HAP-1 (cell line): ENCODE measurements at regions not wholly inside any gene's neighbourhood (a gene's known extent, or its start where the extent isn't known, plus 50 kb on each side); places are given as distances from the start of the nearest gene placed in this dataset.

ENCODE experiments used
- DNase-seq, 2 experiments: peaks; one replicate each; pipeline ENCODE4 v3.0.0-alpha.2; 2016 to 2020; ENCODE audit warnings: low spot score in 2 of 2
- H3K27me3 ChIP-seq: fragments of 250-450 bp; sonication (Bioruptor Pico); 2 replicates; pipeline ENCODE4 v1.5.1; 2020; ENCODE audit warnings: low read depth, mild to moderate bottlenecking, moderate library complexity
- H3K36me3 ChIP-seq: fragments of 250-450 bp; sonication (Bioruptor Pico); replicated peaks from 2 replicates; pipeline ENCODE4 v1.5.1; 2020; ENCODE audit warnings: mild to moderate bottlenecking
- H3K4me1 ChIP-seq: fragments of 250-450 bp; sonication (Bioruptor Pico); 2 replicates; pipeline ENCODE4 v1.5.1; 2020; ENCODE audit warnings: mild to moderate bottlenecking
- H3K4me3 ChIP-seq: fragments of 250-450 bp; sonication (Bioruptor Pico); 2 replicates; pipeline ENCODE4 v1.5.1; 2020; ENCODE audit warnings: mild to moderate bottlenecking, moderate library complexity
- H3K9me3 ChIP-seq: fragments of 250-450 bp; sonication (Bioruptor Pico); 2 replicates; pipeline ENCODE4 v1.5.1; 2020; ENCODE audit warnings: mild to moderate bottlenecking, moderate library complexity
- in situ Hi-C: fragments of 300-500 bp; cut with MboI; formaldehyde crosslinking; loops from 3 replicates; pipeline ENCODE4 v1.14.3; 2020; ENCODE audit warnings: low sequenced_read_pairs, inconsistent platforms, mixed read lengths

DNA sequence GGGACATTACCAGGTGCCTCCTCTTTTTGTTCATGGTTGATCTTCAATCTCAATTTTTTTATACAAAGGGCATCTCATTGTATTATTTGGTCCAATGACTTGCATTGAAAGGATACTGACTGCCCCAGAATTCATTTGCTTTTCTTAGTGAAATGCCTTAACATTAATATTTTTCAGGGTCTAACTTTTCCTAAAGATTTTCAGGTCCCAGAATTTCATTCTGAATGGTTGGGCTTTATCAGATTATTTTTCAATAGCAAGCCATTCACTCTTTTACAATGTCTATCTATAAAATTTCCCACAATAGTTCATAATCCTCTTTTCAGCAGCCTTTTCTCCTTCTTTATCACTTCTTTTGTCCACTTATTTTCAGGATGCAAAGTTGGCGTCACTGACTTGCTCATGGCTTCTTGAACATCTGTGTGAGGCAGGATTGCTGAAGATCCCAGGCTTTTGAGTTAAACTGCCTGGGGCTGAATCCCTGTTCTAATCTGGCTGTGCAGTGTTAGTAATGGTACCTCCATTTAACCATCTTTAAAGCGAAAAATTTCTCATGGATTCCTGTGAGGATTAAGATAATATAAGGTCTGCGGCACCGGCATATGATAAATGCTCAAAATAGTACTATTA lies 131.7 kb upstream of the HDAC9 start:
- H3K4me1 ChIP-seq: peaks cover 84% of the 10 kb centered on the region
- peak; percentile 93 to 100 for DNase-seq
- in situ Hi-C loops: no loop called here
- no peaks in the 10 kb centered on the region for H3K27me3 ChIP-seq
- H3K36me3 ChIP-seq: no peaks in the 10 kb centered on the region
- no peaks in the 10 kb centered on the region for H3K9me3 ChIP-seq
- H3K4me3 ChIP-seq: no peak overlapping the region

DNA sequence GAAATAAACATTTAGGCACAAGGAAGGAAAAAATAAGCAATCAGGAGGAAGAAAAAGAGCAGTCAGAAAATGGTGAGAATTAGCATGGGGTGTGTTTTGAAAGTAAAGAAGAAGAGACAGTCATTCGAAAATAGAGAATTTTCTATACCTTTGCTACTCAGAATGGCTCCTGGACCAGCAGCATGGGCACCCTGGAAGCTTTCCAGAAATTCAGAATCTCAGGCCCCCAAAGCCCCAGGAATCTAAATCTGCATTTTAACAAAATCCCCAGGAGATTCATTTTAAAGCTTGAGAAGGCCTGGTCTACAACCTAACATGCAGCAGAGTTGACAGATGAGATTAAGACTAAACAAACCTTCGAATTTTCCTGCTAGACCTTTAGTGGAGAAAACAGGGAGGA lies 131.2 kb upstream of the HDAC9 start:
- peaks cover 87% of the 10 kb centered on the region for H3K4me1 ChIP-seq
- DNase-seq: peak; percentile 80 to 93
- H3K36me3 ChIP-seq: no peaks in the 10 kb centered on the region
- no peaks in the 10 kb centered on the region for H3K9me3 ChIP-seq
- no peak overlapping the region for H3K4me3 ChIP-seq
- in situ Hi-C loops: no loop called here
- H3K27me3 ChIP-seq: no peaks in the 10 kb centered on the region

DNA sequence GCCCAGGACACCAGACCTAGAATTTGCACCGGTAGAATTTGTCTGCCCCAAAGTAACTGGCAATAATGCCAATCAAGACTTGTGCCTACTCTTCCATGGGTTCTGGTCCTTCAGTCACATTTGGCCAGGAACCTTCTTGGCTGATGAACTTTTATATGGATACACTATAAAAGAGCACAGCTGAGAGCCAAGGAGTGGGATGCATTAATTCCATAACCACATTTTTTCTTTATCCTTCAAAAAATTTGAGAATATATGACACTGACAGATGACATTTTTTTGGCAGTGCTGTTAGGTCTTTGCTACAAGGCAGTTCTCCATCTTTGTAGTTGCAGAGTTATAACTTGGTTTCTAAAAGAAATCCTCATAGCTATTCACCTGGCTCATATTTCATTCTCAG lies 129.2 kb upstream of the HDAC9 start:
- Histone ChIP-seq H3K9me3 (no peaks in the 10 kb centered on the region), H3K4me3 (no peak overlapping the region), H3K4me1 (peaks cover 85% of the 10 kb centered on the region), H3K27me3 (no peaks in the 10 kb centered on the region), H3K36me3 (no peaks in the 10 kb centered on the region)
- in situ Hi-C loops: no loop called here
- DNase-seq: no peak

DNA sequence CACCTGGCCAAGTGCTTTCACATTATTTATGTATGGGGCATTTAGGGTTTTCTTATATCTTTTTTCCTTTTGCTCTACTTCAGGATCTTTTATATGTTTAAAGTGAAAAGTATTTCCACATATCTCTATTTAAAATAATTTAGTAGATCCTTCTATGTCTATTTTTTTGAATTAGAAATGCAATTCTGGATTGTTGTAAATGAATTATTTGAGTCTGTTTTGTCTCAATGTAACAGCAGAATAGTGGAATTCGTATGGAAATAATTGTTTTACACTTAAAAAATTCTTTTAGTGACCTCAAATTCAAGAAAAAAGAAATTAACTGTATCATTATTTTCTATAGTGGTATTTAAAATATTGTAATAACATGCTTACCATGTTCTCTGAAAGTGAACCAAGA lies 126.5 kb upstream of the HDAC9 start:
- Histone ChIP-seq H3K27me3 (no peaks in the 10 kb centered on the region), H3K9me3 (no peaks in the 10 kb centered on the region), H3K4me3 (no peak overlapping the region), H3K36me3 (no peaks in the 10 kb centered on the region), H3K4me1 (peaks cover 74% of the 10 kb centered on the region)
- DNase-seq: no peak
- in situ Hi-C loops: no loop called here

DNA sequence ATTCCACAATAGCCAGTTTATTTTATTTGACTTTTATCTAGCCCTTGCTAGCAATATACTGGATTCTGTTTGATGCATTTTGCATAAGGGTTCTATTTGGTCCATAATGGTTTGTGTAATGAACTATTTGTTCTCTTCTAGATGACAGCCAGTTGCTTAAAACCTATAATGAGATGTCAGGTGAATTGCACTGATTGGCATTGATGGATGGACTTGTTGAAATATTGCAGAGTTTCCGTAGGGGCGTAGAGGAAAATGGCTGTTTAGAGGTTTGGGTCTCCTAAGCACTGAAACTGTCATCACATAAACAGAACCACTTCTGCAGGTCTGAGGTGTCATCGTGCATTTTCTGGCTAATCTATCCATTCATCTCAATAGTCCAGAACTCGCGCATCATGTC lies 124.9 kb upstream of the HDAC9 start:
- in situ Hi-C loops: no loop called here
- no peak overlapping the region for H3K4me3 ChIP-seq
- no peak for DNase-seq

DNA sequence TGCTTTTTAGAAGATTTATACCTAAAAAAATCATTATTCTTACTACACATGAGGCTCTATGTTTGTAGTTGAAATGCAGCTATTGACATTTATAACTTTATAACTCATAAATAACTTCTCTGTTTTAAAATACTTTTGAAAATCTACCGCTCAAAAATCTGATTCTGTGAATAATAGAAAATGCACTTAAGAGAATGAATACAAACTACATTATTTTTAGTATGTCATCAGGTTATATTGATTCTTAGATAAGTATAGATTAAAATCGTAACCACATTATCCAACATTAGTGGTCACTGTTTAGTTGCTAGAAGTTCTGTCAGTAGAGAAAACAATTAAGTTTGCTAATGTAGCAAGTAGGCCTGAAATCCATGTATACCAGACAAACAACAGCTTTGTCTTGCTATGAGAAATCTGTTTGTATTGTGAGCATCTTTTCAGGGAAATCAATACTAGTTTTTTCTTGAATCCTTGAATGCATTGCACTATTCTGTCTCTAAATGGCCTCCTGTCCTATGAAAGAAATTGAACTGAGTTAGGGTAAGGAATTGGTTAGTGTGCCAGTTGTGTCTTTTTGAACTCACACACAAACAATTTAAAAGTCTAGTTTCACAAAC lies 116.5 kb upstream of the HDAC9 start:
- H3K4me1 ChIP-seq: peaks cover 45% of the 10 kb centered on the region
- in situ Hi-C loops: no loop called here
- no peaks in the 10 kb centered on the region for H3K36me3 ChIP-seq
- H3K27me3 ChIP-seq: no peaks in the 10 kb centered on the region
- no peak for DNase-seq
- H3K4me3 ChIP-seq: no peak overlapping the region
- H3K9me3 ChIP-seq: no peaks in the 10 kb centered on the region

More for the DNA sequence above, 124.9 kb upstream of the HDAC9 start:
- Histone ChIP-seq H3K9me3 (no peaks in the 10 kb centered on the region), H3K27me3 (no peaks in the 10 kb centered on the region), H3K4me1 (peaks cover 65% of the 10 kb centered on the region), H3K36me3 (no peaks in the 10 kb centered on the region)

DNA sequence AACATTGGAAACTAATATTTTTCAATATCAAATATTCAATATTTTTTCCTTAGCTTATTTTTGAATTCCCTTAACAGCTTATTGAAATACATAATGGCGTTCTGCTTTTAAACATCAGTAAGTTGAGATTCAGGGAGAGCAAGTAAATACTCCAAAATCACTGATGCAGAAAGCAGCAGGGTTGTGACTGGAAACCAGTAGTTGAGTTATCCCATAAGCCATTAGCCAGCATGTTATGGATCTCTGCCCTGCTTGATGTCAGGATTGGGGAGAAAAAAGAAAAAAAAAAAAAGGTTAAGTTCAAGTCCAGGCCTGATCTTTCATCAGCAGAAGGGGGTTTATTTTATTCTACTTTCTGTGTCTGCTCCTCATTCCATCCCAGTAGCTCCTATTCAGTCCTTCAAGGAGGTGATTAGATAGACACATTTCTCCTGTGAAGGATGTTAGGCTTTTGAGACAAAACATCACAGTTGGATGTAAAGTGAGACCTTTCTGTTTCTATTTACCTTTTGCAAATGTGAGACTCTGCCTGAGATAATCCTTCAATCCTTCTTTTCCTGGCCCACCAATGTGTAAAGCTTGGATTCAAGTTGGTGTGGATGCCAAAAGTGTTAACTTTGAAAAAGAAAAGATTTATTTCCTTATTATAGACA lies 110.9 kb upstream of the HDAC9 start:
- Histone ChIP-seq H3K4me3 (no peak overlapping the region), H3K36me3 (no peaks in the 10 kb centered on the region), H3K4me1 (peaks cover 79% of the 10 kb centered on the region), H3K27me3 (no peaks in the 10 kb centered on the region), H3K9me3 (no peaks in the 10 kb centered on the region)
- in situ Hi-C loops: no loop called here
- peak in 1 of 2 experiments; percentile 71 for DNase-seq

DNA sequence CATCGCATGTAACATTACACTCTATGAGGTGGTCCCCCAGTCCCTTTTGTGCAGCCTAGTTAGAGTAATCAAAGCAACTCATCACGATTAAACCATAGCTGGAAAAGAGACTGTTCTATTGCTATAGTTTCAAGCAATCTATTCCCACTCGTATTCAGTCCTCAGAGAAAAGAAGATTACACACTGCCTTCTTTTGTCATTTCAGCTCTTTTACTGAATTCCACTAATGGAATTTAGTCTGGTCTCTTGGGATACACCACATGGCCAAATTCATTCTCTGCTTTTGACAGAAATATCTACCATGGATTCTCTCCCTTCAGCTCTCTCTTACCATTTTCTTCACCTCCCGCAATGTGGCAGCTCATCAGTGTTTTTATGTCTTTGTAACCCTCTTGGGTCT lies 108.9 kb upstream of the HDAC9 start:
- Histone ChIP-seq H3K27me3 (no peaks in the 10 kb centered on the region), H3K36me3 (no peaks in the 10 kb centered on the region), H3K9me3 (no peaks in the 10 kb centered on the region), H3K4me3 (no peak overlapping the region), H3K4me1 (peaks cover 89% of the 10 kb centered on the region)
- in situ Hi-C loops: no loop called here
- peak; percentile 49 to 89 for DNase-seq

DNA sequence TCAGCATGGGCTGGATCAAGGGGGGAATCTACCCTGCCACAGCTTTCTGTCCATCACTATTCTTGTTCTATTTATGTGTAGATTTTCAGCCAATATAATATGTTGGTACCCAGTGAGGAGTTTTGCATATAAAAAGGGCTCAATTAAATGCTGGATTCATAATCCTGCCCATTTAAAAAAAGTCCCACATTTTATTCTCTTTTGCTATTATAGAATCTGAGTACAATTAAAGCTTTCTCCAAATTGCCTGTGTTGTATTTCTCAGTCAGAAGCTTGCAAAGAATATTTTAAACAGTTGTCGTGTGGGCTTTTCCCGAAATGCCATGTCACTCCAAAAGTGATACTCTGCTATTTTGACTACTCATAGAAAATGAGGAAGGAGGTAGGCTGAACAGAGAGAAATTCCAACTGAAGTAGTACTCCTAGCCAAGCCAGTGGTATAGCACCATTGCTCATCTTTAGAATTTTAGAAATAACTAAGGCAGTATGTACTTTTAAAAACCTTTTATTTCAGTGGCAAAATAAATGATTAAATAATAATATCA lies 108.3 kb upstream of the HDAC9 start:
- Histone ChIP-seq H3K9me3 (no peaks in the 10 kb centered on the region), H3K27me3 (no peaks in the 10 kb centered on the region), H3K4me1 (peaks cover 89% of the 10 kb centered on the region), H3K36me3 (no peaks in the 10 kb centered on the region), H3K4me3 (no peak overlapping the region)
- in situ Hi-C loops: no loop called here
- DNase-seq: peak; percentile 60 to 100

DNA sequence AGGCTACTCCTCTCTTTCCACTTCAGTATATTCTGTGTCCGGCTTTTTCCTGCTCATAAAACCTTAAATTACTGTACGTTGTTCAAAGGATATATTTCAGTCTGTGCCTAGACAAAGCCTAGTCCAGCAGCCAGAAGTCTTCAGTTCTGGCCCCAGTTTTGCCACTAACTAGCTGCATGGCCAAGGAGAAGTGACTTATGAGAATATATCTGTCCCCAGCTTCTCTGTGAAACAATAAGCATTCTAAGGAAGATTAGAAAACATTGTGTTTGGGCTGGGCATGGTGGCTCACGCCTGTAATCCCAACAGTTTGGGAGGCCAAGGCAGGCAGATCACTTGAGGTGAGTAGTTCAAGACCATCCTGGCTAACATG lies 105.0 kb upstream of the HDAC9 start:
- in situ Hi-C loops: no loop called here
- peaks cover 86% of the 10 kb centered on the region for H3K4me1 ChIP-seq
- no peak for DNase-seq
- no peaks in the 10 kb centered on the region for H3K27me3 ChIP-seq
- no peak overlapping the region for H3K4me3 ChIP-seq
- H3K9me3 ChIP-seq: no peaks in the 10 kb centered on the region
- H3K36me3 ChIP-seq: no peaks in the 10 kb centered on the region

DNA sequence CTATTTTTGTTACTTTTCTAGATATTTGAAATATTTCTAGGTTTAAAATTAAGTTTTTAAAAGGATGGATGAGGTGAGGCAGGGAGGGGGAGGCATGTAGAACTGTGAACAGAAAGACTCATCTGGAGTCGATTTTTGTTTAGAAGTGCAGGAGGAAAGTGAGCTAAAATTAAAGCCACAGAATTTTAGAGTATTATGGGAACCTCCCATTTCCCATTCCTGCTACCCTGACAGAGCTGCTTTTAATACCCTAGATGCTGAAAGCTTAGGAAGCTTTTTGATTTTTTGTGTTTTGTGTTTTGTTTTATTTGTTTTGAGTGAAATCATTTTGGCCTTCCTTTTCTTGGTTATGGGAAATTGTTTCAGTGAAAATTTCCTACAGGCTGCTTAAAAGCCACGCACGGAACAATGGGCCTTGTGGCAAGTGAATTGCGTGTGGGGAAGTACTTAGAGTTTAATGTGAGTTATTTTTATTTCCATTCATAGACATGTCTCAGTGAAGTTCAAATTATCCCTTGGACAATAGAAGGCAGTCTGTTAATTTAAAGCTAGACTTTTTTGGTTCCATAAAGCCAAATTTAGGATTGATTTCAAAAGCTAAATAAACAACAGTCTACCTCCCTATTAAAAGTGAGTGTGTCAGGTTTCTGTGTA lies 102.0 kb upstream of the HDAC9 start:
- peaks cover 88% of the 10 kb centered on the region for H3K4me1 ChIP-seq
- no peaks in the 10 kb centered on the region for H3K27me3 ChIP-seq
- no peaks in the 10 kb centered on the region for H3K36me3 ChIP-seq
- no peaks in the 10 kb centered on the region for H3K9me3 ChIP-seq
- in situ Hi-C loops: no loop called here
- no peak overlapping the region for H3K4me3 ChIP-seq
- DNase-seq: peak; percentile 73 to 96

DNA sequence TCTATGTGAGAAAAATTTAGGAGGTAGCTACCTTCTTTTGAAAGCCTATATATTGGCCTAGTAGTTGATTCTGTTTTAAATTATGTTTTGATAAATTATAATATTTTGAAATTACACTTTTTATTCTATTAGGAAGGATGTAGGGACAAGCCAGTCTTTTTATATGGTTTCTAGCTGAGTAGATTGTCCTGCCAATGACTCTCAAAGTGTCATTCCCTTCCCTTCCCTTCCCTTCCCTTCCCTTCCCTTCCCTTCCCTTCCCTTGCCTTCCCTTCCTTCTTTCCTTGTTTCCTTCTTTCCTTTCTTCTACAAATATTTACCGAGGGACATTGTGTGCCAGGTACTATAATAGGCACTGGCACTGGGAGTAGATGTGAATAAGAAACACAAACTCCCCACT lies 99.7 kb upstream of the HDAC9 start:
- Histone ChIP-seq H3K4me1 (peaks cover 88% of the 10 kb centered on the region), H3K36me3 (no peaks in the 10 kb centered on the region), H3K4me3 (no peak overlapping the region), H3K27me3 (no peaks in the 10 kb centered on the region), H3K9me3 (no peaks in the 10 kb centered on the region)
- in situ Hi-C loops: no loop called here
- DNase-seq: no peak

DNA sequence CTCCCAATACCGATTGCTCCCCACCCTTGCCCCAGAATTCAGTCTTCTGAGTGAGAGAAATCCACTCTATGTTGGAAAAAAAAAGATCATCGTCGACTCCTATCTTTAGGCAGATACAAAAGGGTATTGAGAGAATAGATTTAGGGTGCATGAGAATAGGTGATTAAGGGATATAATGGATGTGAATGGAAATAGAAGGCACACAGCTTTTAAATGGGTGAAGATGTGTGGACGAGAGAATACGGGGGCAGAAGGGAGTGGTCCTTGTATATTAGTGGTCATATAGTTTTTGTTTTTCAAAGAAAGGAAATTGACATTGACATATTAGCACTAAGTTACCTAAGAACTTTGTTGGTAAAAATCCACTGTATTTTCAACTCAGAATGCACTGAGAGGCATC lies 98.6 kb upstream of the HDAC9 start:
- in situ Hi-C loops: no loop called here
- no peaks in the 10 kb centered on the region for H3K36me3 ChIP-seq
- H3K9me3 ChIP-seq: no peaks in the 10 kb centered on the region

More for the DNA sequence above, 98.6 kb upstream of the HDAC9 start:
- Histone ChIP-seq H3K4me3 (no peak overlapping the region), H3K27me3 (no peaks in the 10 kb centered on the region), H3K4me1 (peaks cover 92% of the 10 kb centered on the region)
- DNase-seq: peak; percentile 68 to 99
